ENCODE measurements at regions not wholly inside any gene's neighbourhood (a gene's known extent, or its start where the extent isn't known, plus 50 kb on each side); places are given as distances from the start of the nearest gene placed in this dataset.

DNA sequence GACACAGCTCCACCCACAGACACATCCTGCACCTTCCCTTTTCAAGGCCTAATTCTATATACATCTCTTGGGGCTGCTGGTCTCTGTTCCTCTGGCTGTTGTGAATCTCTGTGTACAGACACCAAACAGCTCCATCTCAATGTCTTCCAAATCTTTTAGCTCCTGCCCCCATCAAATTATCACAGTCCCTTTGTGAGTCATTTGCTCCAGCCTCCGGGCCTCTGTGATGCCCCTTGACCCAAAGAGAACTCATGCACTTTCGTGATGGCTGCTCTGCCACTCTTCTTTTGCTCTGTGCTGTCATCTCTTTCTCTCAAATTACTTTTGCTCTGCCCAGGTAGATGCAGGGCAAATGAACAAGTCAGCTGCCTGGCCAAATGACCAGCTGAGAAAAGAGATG is 369.0 kb upstream of the CDIN1 start:
- no peak for DNase-seq

DNA sequence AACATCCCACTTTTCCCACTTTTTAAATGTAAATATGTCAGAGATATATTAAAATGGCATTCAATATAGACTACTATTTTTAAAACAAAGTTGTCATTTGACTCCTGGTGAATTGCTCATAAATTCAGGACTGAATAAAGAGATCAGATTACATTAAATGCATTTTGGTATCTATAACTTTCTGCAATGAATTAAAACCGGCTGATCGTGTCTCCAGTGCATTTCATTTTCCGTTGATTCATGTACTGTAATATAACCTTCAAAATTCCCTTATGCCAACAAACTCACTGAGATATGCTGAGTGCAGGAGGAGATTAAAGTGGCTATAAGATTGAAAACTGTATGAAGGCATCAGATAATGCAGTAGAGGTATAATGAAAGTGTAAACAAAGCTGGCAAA is 361.1 kb upstream of the CDIN1 start:
- no peak for DNase-seq

DNA sequence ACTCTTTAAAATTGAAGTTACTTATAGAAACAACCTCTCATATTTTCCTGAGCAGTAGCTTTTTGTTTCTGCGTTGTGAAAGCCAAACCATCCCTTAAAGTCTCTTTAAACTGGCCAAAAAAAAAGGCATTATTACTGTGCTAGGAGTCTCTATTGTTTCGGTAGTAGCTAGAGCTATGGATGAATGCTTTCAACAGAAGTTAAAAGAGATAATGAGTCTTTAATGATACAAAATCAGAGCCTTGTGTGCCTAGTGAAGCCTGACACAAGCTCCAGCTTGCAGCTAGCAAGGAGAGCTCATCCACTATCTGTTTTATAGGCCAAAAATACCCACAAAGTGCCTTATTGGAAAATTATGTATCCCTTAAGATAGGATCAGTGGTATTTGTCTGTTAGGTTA is 360.4 kb upstream of the CDIN1 start:
- DNase-seq: no peak

DNA sequence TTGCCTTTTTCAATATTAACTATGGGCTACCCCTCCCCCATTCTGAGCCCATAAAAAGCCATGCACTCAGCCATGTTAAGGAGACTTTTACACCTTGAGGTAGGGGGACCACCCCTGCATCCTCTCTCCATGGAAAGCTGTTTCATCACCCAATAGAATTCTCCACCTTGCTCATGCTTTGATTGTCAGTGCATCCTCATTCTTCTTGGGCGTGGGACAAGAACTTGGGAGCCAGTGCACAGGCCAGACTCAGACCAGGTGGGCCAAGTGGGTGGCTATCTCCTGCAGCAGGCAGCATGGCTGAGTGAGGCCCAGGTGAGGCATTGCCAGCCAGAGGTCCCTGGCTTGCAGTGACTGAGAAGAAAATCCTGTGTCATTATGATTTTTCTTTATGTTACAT is 357.4 kb upstream of the CDIN1 start:
- no peak for DNase-seq

DNA sequence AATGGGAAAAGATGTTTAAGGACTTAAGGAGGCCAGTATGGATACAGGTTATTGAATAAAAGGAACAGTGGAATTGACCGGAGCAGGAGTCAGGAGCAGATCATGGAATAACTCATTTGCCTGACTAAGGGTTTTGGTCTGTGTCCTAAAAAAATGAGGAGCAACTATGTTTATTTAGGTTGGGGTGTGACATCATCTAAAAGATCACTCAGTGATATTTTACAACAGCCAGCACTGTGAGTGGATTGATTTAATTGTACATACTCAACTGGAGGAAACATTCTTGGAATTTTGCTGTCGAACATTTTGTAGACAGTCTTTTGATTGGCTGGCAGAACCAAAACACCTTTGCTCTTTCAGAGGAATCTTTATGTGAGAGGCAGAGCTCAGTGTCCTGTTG is 348.6 kb upstream of the CDIN1 start:
- no peak for DNase-seq

DNA sequence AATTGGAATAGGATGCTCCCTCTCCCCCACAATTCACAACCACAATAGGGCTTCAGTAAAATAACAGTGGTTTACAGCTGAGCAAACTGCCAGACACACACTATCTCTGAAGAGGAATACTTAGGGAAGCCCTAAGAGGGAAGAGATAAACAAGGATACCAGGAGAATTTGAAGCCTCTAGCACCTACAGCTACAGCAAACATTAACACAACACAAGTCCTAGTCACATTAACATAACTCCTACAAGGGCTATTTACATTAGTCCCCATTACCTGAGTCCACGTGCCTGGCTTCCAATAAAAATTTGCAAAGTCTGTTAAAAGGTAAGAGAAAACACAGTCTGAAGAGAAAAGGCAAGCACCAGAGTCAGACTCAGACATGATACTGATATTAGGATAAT is 346.9 kb upstream of the CDIN1 start:
- no peak for DNase-seq

DNA sequence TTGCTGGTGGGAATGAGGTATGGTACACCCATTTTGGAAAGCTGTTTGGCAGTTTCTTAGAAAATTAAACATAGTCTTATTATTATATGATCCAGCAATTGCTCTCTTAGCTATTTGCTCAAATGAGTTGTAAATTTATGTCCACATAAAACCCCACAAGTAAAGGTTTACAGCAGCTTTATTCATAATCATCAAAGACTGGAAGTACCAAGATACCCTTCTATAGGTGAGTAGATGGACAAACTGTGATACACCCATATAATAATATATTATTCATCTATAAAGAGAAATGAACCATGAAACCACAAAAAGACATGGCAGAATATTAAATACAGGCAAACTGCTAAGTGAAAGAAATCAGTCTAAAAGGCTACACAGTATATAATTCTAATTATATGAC is 344.7 kb upstream of the CDIN1 start:
- no peak for DNase-seq

DNA sequence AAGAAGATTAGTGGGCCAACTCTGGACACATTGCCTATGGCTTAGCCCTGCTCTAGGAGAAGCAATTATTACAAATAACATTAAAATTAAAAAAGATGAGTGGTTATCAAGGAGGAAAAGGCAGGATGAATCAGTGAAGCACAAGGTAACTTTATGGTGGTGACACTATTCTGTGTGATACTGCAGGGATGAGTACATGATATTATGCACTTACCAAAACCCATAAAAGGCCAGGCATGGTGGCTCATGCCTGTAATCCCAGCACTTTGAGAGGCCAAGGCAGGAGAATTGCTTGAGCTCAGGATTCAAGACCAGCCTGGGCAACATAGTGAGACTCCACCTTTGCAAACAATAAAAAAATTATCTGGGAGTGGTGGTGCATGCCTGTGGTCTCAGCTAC is 344.3 kb upstream of the CDIN1 start:
- DNase-seq: no peak

DNA sequence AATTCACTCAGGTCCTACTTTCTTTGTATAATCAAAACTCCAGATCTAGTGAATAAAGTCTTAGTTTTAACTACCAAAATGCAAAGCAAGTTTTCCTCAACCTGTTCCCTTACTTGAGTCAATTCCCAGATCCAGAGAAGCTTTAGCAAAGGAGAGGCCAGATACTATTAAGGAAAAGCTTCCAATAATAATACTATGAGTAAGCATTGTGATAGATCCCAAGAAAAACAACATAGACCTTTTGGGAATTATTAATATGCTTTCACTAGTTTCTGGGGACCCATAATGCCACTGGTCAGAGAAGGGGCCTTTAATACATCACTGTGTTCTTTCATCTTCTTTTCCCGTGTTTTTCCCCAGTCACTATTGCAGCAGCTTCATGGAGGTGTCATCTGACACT is 339.9 kb upstream of the CDIN1 start:
- DNase-seq: no peak

DNA sequence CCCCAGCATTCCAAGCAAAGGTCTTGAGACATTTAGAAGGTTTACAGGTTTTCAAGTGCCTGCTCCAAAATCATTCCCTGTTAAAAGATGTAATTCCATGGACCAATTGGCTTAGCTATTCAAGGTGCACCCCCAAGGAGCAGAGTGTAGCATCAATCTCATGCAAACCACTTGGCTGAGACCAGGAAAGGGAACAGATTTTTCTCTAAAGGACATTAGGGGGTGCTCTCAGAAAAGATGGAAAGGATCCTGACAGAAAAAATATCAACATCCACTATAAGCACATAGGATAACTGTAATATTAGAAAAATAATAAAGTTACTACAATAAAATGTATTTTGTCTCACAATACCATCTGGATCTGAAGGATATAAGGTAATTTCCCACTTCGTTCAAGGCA is 328.0 kb upstream of the CDIN1 start:
- DNase-seq: no peak

DNA sequence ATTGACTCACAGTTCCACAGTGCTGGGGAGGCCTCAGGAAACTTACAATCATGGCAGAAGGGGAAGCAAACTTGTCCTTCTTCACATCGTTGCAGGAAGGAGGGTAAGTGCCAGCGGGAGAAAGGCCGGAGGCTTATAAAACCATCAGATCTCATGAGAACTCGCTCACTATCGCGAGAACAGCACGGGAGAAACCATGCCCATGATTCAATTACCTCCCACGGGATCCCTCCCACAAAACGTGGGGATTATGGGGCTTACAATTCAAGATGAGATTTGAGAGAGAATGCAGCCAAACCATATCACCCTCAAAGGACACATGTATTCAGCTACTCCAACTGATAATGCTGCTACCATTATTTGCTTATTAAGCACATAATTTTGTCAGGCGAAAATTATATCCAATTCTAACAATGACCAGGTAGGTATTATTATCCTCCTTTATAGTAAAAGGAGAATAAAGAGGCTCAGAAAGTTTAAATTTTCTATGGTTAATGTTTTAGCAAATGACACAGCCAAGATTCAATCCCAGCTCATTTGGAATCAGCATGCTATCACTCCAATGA is 327.2 kb upstream of the CDIN1 start:
- DNase-seq: no peak

DNA sequence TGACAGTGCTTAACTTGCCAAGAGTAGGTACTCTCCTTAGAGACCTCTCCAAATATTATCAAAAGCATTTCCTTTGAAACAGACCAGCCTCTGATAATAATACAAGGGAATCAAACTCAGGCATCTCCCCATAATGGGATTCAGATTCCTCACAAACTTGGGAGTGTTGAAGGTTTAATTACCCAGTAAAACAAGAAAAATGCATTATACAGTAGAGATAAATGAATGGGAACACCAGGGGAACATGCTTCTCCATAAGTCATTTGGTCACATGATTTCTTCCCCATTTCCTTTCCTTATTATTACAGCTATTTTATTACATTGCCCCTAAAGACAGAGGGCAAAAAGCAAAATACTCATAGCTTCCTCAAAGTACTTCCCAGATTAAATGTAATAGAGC is 325.0 kb upstream of the CDIN1 start:
- no peak for DNase-seq

DNA sequence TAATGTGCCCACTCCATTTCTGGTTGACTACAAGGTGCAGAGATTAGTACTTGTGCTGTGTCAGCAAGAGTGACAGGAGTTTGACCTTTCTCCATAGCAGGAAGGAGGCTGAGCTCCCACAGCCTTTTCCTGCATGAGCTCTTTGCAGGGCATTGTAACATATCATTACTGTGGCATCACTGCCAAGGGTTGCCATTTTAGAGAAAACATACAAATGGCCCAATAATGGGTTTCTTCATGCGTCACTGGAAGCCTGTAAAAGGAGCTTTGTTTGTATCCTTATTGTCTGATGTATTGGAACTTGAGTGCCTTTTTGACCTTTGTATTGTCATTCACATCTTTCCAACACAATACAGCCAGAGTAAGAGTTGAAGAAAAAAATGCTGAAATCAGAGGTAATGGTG is 323.0 kb upstream of the CDIN1 start:
- DNase-seq: no peak

DNA sequence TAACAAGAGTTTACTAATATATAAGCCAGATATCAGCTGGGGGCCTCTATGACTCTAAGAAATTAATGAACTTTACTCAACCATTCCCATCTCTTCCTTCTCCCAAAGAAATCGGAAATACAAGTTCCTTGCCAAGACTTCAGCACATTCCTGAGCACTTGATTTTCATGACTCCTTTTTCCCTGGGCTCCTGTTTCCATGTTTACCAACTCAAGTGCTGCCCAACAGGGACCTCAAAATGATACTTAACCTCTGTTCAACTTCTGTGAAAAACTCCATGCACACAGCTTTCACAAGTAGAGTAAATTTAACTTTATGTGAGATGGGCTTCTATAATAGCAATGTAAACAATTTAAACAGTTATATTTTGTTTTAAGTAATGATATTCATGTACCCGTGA is 315.8 kb upstream of the CDIN1 start:
- no peak for DNase-seq

DNA sequence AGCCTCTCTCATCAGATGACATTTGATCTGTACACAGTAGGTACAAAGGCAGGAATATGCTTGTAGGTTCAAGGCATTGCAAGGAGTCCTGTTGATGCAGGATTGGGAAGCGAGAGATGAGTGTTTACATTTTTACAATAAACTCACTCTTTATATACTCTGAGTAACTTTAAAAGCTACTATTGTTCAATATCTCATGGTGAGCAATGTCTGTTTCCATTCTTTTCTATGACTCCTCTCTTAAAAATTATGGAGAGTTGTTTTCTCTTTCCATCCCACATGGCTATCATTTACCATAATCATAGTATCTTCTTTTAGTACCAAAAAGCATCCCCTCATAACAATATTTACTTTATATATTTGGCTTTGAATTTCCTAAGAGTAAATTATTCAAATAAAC is 314.0 kb upstream of the CDIN1 start:
- DNase-seq: no peak

DNA sequence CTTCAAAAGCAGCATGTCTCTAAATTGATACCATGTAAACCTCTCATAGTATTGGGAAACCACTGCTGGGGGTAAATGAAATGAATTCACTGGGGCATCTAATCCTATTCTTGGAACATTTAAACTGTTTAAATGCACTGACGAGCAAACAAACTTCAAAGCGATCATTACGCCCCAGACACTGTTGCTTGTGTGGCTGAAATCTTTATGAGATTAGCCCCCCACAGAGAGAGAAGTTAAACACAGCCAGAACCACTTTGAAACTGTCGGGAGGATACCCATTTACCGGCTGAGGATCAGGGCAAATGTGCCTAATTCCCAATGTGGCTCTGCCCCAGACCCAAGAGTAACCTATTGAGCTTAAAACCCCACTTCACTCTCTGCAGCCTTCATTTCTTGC is 308.4 kb upstream of the CDIN1 start:
- no peak for DNase-seq

DNA sequence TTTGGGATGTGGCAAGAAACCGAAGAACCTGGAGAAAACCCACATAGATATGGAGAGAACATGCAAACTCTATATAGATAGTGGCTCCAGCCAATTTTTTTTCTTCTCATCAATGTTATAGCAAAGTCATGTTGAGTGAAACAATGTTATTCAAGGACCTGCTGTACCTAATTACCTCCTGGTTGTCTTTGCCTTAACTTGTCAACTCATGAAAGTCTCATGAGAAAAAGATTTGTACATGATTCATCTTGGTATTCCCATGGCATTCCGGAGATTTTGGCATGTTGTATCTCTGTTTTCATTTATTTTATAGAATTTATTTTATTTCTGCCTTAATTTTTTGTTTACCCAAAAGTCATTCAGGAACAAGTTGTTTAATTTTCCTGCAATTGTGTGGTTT is 303.8 kb upstream of the CDIN1 start:
- DNase-seq: no peak

DNA sequence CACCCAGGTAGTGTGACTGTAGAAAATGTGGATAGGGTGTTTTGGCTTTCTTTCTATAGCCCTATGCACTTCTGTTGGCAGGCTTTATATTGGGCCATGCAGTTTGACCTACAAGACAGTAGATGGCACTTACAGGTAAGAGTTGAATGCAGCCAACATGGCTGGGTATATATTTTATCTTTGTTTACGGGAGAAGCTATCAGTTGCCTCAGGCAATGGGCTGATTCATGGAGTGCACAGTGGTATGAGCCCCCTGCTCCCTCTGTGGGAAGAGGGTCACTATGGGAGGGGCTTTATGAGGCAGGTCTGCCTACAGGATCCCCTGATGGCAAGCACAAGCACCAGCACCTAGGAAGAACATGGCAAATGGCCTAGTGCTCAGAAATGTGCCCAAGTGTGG is 301.2 kb upstream of the CDIN1 start:
- no peak for DNase-seq

DNA sequence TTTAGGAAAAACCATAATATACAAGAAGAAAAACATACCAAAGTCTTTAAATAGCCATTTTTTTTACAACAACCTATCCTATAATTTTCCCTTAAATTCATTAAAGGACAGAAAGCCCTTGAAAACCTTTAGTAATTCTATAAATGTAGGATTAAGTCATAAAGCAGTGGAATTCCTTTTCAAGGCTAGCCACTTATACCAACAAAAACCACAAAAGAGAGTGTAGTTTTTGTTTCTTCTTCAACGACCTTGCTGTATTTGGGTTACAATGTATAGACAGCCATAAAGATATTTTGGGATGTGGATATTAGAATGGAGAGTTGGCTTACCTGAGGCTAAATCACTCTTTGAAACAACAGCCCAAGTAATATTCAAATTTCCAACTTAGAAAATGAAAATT is 296.6 kb upstream of the CDIN1 start:
- DNase-seq: no peak

DNA sequence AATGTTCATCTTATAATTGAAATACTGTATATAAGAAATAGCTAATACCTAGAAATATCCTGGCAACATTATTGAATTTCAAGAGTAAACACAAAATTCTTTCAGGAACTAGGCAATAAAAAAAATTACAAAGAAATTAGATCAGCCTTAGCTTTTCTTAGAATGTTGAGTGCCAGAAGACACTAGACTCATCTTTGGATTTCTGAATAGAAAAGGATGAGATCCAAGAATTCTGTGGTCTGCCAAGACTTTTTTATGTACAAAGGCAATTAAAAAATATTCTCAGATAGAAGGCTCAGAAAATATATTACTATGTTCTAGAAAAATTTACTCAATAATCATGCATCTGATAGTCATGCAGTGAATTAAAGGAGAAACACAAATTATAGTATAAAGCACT is 294.5 kb upstream of the CDIN1 start:
- no peak for DNase-seq

DNA sequence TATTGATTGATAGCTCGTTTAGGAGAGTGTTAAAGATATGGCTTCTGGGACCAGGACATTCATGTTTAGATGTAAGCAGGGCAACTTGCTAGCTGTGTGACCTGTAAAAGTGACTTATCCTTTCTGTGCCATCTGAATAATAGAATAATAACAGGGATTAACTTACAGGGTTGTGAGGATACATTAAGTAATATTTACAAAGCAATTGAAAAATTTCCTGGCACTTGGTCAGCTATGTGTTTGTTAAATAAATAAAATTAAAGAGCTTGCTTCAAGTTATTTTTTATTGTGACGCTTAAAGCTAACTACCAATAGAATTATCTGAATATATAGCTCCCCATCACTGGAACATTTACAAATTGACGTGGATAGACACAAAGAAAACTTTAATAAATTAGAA is 287.9 kb upstream of the CDIN1 start:
- no peak for DNase-seq

DNA sequence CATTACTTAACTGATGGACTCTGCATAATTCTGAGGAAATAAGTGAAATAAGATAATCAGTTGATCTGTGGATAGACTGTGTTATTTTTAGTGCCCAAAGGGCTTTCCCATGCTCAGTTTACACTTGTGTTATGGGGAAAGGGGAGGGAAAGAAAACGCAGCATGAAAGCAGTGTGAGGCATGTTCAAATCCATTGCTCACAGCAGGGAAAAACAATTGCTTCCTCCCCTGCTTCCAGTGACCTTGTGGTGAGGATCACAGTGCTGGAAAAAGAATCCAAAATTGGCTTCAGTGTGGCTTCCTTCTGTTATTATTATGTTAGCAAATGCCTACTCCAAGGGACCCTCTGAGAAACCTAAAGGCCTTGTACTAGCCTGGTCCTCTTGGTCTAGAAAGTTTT is 285.1 kb upstream of the CDIN1 start:
- DNase-seq: no peak

DNA sequence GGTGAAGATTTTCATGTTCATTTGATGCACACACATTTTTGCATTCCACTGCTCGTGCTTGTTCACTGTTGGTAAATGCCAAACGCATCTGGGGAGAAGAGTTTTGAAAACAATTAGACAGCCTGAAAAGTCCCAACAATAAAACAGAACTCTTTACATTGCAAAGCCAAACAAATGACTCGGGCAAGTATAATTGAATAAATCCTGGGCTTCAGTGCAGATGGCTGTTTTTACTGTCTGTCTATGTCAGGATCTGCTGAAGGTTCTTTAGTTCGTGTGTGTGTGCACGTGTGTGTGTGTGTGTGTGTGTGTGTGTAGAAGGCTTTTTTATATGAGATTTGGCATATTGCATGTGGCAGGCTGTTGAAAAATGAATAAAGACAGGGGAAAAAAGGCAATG is 277.5 kb upstream of the CDIN1 start:
- DNase-seq: no peak

DNA sequence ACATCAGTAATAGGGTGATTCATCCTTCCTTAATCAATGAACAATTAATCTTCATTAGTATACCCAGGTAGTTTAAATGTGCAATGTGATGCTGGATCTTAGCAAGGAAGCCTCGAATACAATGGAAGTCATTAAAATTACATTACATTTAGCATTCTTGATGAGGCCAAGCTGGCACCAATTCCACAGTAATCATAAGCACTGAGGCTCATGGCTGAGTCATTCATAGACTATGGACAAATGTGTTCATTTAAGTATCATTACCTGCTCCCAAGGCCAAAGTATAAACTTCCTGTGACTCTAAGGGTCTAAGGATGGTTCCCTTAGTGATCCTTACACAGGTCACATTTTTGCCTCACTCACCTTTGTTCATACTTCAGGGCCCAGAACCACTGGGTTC is 266.4 kb upstream of the CDIN1 start:
- DNase-seq: no peak

DNA sequence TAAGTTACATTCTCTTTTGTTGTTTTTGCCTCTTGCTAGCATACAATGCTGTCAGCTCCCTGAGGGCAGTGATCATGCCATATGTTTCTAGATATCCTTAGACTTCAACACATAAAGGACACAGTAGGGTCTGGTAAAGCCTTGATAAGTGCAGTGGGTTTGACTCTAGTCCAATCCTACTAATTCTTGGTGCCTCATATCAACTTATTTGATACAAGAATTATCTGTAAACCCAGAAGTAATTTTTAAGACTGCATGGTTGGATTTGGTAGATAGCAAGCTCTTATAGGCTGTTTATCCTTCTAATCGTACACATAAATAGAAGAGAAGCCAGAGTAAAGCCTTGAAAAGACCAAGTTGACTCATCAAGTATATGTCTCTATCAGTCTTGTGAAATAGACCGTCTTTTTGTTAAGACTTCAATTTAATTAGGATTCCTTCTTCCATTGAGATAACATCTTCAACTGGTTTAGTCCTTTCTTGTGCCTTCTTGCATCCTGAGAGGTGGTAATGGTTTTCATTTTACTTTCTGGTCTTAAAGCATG is 265.6 kb upstream of the CDIN1 start:
- no peak for DNase-seq

DNA sequence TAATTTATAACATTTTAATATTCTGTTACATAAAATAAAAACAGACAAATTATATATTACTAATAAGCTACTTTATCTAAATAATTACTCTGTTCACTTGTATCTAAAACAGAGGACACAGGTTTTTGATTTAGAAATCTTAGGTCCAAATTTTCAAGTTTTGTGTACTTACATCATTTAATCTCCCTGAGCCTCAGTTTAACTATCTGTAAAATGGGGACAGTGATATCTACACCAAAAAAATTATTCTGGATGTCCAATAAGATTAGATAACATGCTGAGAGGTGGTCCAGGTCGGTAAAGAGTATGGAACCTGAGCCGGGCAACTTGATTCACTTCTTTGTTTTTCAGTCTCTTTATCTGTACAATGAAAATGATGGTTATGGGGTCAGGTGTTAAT is 263.8 kb upstream of the CDIN1 start:
- no peak for DNase-seq

Measured in NCI-H2107 (cell line).